Type B pancreatic cell (in vitro differentiated cells): ENCODE measurements at regions not wholly inside any gene's neighbourhood (a gene's known extent, or its start where the extent isn't known, plus 50 kb on each side); places are given as distances from the start of the nearest gene placed in this dataset.
A peak's percentile ranks its signal among the peaks of the same experiment; 100 is the strongest.

ENCODE experiments used
- DNase-seq: peaks from one replicate; pipeline ENCODE4 v3.0.0; 2021; ENCODE audit warnings: mixed read lengths; ENCODE audit not compliant: unreplicated experiment; ENCODE audit errors: extremely low spot score
- H3K27ac Mint-ChIP-seq: 2 replicates; pipeline ENCODE4 v1.8.0; 2021; ENCODE audit warnings: mild to moderate bottlenecking, mixed read lengths
- H3K27me3 Mint-ChIP-seq: 2 replicates; pipeline ENCODE4 v1.8.0; 2021; ENCODE audit warnings: mixed read lengths
- H3K36me3 Mint-ChIP-seq: 2 replicates; pipeline ENCODE4 v1.8.0; 2021; ENCODE audit warnings: mixed read lengths
- H3K4me1 Mint-ChIP-seq: one replicate; pipeline ENCODE4 v1.8.0; 2021; ENCODE audit warnings: mixed read lengths; ENCODE audit not compliant: unreplicated experiment
- H3K4me3 Mint-ChIP-seq: 2 replicates; pipeline ENCODE4 v1.8.0; 2021; ENCODE audit warnings: mild to moderate bottlenecking, mixed read lengths
- H3K9me3 Mint-ChIP-seq: 2 replicates; pipeline ENCODE4 v1.8.0; 2021; ENCODE audit warnings: mixed read lengths
- CTCF ChIP-seq: fragments of 200-600 bp; sonication (generic); conservative IDR thresholded peaks from 2 replicates; pipeline ENCODE4 v1.5.0; 2021; ENCODE audit warnings: antibody characterized with exemption, mild to moderate bottlenecking

GRCh38 chr6:14880052-14880451 lies 365.8 kb upstream of the JARID2 start:
- H3K4me3 Mint-ChIP-seq = no peak overlapping the region
- H3K27me3 Mint-ChIP-seq = no peaks in the 10 kb centered on the region
- H3K27ac Mint-ChIP-seq = peak overlapping the region; percentile 7
- no peak for DNase-seq
- peaks cover 4% of the 10 kb centered on the region for H3K9me3 Mint-ChIP-seq
- TF ChIP-seq CTCF = no peak
- H3K4me1 Mint-ChIP-seq = peaks cover 56% of the 10 kb centered on the region
- no peaks in the 10 kb centered on the region for H3K36me3 Mint-ChIP-seq

- no peak for DNase-seq
- Mint-ChIP-seq H3K36me3 (no peaks in the 10 kb centered on the region), H3K4me1 (peaks cover 53% of the 10 kb centered on the region), H3K9me3 (peaks cover 2% of the 10 kb centered on the region), H3K27ac (peak overlapping the region; percentile 7), H3K27me3 (no peaks in the 10 kb centered on the region), H3K4me3 (no peak overlapping the region)
- TF ChIP-seq CTCF = no peak
These were observed 365.2 kb upstream of the JARID2 start for GRCh38 chr6:14880677-14881076.

- Mint-ChIP-seq H3K4me1 (peaks cover 51% of the 10 kb centered on the region), H3K36me3 (no peaks in the 10 kb centered on the region), H3K9me3 (no peaks in the 10 kb centered on the region), H3K27me3 (no peaks in the 10 kb centered on the region), H3K4me3 (no peak overlapping the region), H3K27ac (no peak overlapping the region)
- DNase-seq = no peak
- no peak for TF ChIP-seq CTCF
These were observed 364.5 kb upstream of the JARID2 start for GRCh38 chr6:14881398-14881797.

GRCh38 chr6:14882394-14883026 lies 363.4 kb upstream of the JARID2 start:
- Mint-ChIP-seq H3K9me3 (no peaks in the 10 kb centered on the region), H3K27ac (no peak overlapping the region), H3K4me1 (peaks cover 43% of the 10 kb centered on the region), H3K36me3 (no peaks in the 10 kb centered on the region), H3K27me3 (no peaks in the 10 kb centered on the region), H3K4me3 (peak overlapping the region; percentile 8)
- no peak for DNase-seq
- TF ChIP-seq CTCF = no peak

- H3K27ac Mint-ChIP-seq = peak overlapping the region; percentile 32
- no peak for TF ChIP-seq CTCF
- H3K9me3 Mint-ChIP-seq = no peaks in the 10 kb centered on the region
- peaks cover 43% of the 10 kb centered on the region for H3K4me1 Mint-ChIP-seq
- no peak overlapping the region for H3K4me3 Mint-ChIP-seq
- DNase-seq = no peak
- H3K27me3 Mint-ChIP-seq = no peaks in the 10 kb centered on the region
- H3K36me3 Mint-ChIP-seq = no peaks in the 10 kb centered on the region
These were observed 361.9 kb upstream of the JARID2 start for GRCh38 chr6:14883921-14884320.

GRCh38 chr6:14885498-14885897 lies 360.4 kb upstream of the JARID2 start:
- Mint-ChIP-seq H3K27ac (no peak overlapping the region), H3K4me3 (no peak overlapping the region), H3K9me3 (peaks cover 8% of the 10 kb centered on the region), H3K4me1 (peaks cover 44% of the 10 kb centered on the region), H3K36me3 (no peaks in the 10 kb centered on the region), H3K27me3 (no peaks in the 10 kb centered on the region)
- no peak for TF ChIP-seq CTCF
- DNase-seq = no peak
